ENCODE measurements at regions not wholly inside any gene's neighbourhood (a gene's known extent, or its start where the extent isn't known, plus 50 kb on each side); places are given as distances from the start of the nearest gene placed in this dataset.

GRCh38 chr13:88863116-88863515 lies 1191.9 kb downstream of the SLITRK5 start:
- TF ChIP-seq POLR2A (IDR thresholded peaks at IDR 0.05) = no peak
- TF ChIP-seq CTCF (IDR thresholded peaks at IDR 0.05) = no peak
- Histone ChIP-seq H3K27me3 (no peaks in the 10 kb centered on the region), H3K4me1 (no peaks in the 10 kb centered on the region), H3K36me3 (no peaks in the 10 kb centered on the region), H3K4me3 (no peak overlapping the region), H3K9me3 (no peaks in the 10 kb centered on the region), H3K27ac (no peak overlapping the region)
- WGBS, 2 donors = 89 to 92% methylated on average over 4 of the region's 4 CpGs
- DNase-seq = no peak
- intact Hi-C loops (cut with DNase I) = no loop called here

- intact Hi-C loops (cut with DNase I) = no loop called here
- no peaks in the 10 kb centered on the region for H3K4me1 ChIP-seq
- no peak overlapping the region for H3K27ac ChIP-seq
- TF ChIP-seq CTCF (IDR thresholded peaks at IDR 0.05) (no peak), POLR2A (IDR thresholded peaks at IDR 0.05) (no peak)
- H3K4me3 ChIP-seq = no peak overlapping the region
- no peaks in the 10 kb centered on the region for H3K36me3 ChIP-seq
- DNase-seq = no peak
- no peaks in the 10 kb centered on the region for H3K9me3 ChIP-seq
- no peaks in the 10 kb centered on the region for H3K27me3 ChIP-seq
- WGBS, 2 donors = 46 to 64% methylated on average over 5 of the region's 5 CpGs
Measured at GRCh38 chr13:88866195-88866594, 1195.0 kb downstream of the SLITRK5 start.

- Histone ChIP-seq H3K4me3 (no peak overlapping the region), H3K27ac (no peak overlapping the region), H3K27me3 (no peaks in the 10 kb centered on the region), H3K9me3 (no peaks in the 10 kb centered on the region), H3K36me3 (no peaks in the 10 kb centered on the region), H3K4me1 (no peaks in the 10 kb centered on the region)
- intact Hi-C loops (cut with DNase I) = no loop called here
- TF ChIP-seq POLR2A (IDR thresholded peaks at IDR 0.05) (no peak), CTCF (IDR thresholded peaks at IDR 0.05) (no peak)
- DNase-seq = no peak
Measured at GRCh38 chr13:88883741-88884140, 1212.6 kb downstream of the SLITRK5 start.

GRCh38 chr13:88887045-88887662 lies 1216.0 kb downstream of the SLITRK5 start:
- no peak for DNase-seq
- 89% methylated on average over 10 to 11 of the region's 11 CpGs for WGBS, 2 donors
- no peak for TF ChIP-seq CTCF (IDR thresholded peaks at IDR 0.05)
- no peak for TF ChIP-seq POLR2A (IDR thresholded peaks at IDR 0.05)
- no peak overlapping the region for H3K4me3 ChIP-seq
- intact Hi-C loops (cut with DNase I) = no loop called here
- no peaks in the 10 kb centered on the region for H3K36me3 ChIP-seq
- no peaks in the 10 kb centered on the region for H3K9me3 ChIP-seq
- no peak overlapping the region for H3K27ac ChIP-seq
- no peaks in the 10 kb centered on the region for H3K27me3 ChIP-seq
- H3K4me1 ChIP-seq = no peaks in the 10 kb centered on the region

GRCh38 chr13:88895261-88895941 lies 1224.2 kb downstream of the SLITRK5 start:
- DNase-seq = no peak
- intact Hi-C loops (cut with DNase I) = no loop called here
- TF ChIP-seq CTCF (IDR thresholded peaks at IDR 0.05) (no peak), POLR2A (IDR thresholded peaks at IDR 0.05) (no peak)

More at GRCh38 chr13:88895261-88895941, 1224.2 kb downstream of the SLITRK5 start:
- Histone ChIP-seq H3K9me3 (no peaks in the 10 kb centered on the region), H3K36me3 (no peaks in the 10 kb centered on the region), H3K27me3 (no peaks in the 10 kb centered on the region), H3K4me1 (no peaks in the 10 kb centered on the region), H3K27ac (no peak overlapping the region), H3K4me3 (no peak overlapping the region)
- 82 to 92% methylated on average over 2 to 4 of the region's 6 CpGs for WGBS, 2 donors

Data from esophagus squamous epithelium (tissue), 5 donors.